Stimulated activated memory B cell treated with anti-CD40 and anti-IgM and Interleukin-4, amounts not matched to agents 10 μg/mL and 1 μg/mL and 100 μg/mL, for 72 hours (primary cell): ENCODE measurements at regions not wholly inside any gene's neighbourhood (a gene's known extent, or its start where the extent isn't known, plus 50 kb on each side); places are given as distances from the start of the nearest gene placed in this dataset.

Source experiments
- ATAC-seq: fragments of 150-1000 bp; cut with Tn5 transposase; 2 replicates; pipeline ENCODE4 v1.10.0; 2021
- H3K27ac Mint-ChIP-seq: one replicate; pipeline ENCODE4 v1.8.0; 2022; ENCODE audit warnings: mild to moderate bottlenecking, mixed read lengths
- H3K27me3 Mint-ChIP-seq: one replicate; pipeline ENCODE4 v1.8.0; 2022; ENCODE audit warnings: mixed read lengths
- H3K36me3 Mint-ChIP-seq: one replicate; pipeline ENCODE4 v1.8.0; 2022; ENCODE audit warnings: mixed read lengths
- H3K4me1 Mint-ChIP-seq: one replicate; pipeline ENCODE4 v1.8.0; 2022; ENCODE audit warnings: mixed read lengths
- H3K4me3 Mint-ChIP-seq: one replicate; pipeline ENCODE4 v1.8.0; 2022; ENCODE audit warnings: mild to moderate bottlenecking, moderate library complexity, mixed read lengths
- H3K9me3 Mint-ChIP-seq: one replicate; pipeline ENCODE4 v1.8.0; 2022; ENCODE audit warnings: mixed read lengths

- ATAC-seq, result no peak
- no peaks in the 10 kb centered on the region for H3K36me3 Mint-ChIP-seq
- no peak overlapping the region for H3K27ac Mint-ChIP-seq
- peaks cover 5% of the 10 kb centered on the region for H3K9me3 Mint-ChIP-seq
- no peaks in the 10 kb centered on the region for H3K4me1 Mint-ChIP-seq
- H3K27me3 Mint-ChIP-seq, result no peaks in the 10 kb centered on the region
- no peak overlapping the region for H3K4me3 Mint-ChIP-seq
These were observed 1324.6 kb downstream of the NSUN3 start for GRCh38 chr3:95387242-95388021.

- H3K27me3 Mint-ChIP-seq, result no peaks in the 10 kb centered on the region
- H3K27ac Mint-ChIP-seq, result no peak overlapping the region
- H3K4me1 Mint-ChIP-seq, result no peaks in the 10 kb centered on the region
- no peaks in the 10 kb centered on the region for H3K36me3 Mint-ChIP-seq
- ATAC-seq, result no peak
- H3K9me3 Mint-ChIP-seq, result peaks cover 2% of the 10 kb centered on the region
- H3K4me3 Mint-ChIP-seq, result no peak overlapping the region
These were observed 1327.0 kb downstream of the NSUN3 start for GRCh38 chr3:95389725-95390313.

- H3K4me1 Mint-ChIP-seq, result no peaks in the 10 kb centered on the region
- ATAC-seq, result no peak
- H3K27me3 Mint-ChIP-seq, result no peaks in the 10 kb centered on the region
- H3K27ac Mint-ChIP-seq, result no peak overlapping the region
- no peak overlapping the region for H3K4me3 Mint-ChIP-seq
- peaks cover 2% of the 10 kb centered on the region for H3K9me3 Mint-ChIP-seq
- no peaks in the 10 kb centered on the region for H3K36me3 Mint-ChIP-seq
These were observed 1331.4 kb downstream of the NSUN3 start for GRCh38 chr3:95394286-95394685.

- Mint-ChIP-seq H3K9me3 (peaks cover 3% of the 10 kb centered on the region), H3K36me3 (no peaks in the 10 kb centered on the region), H3K27ac (no peak overlapping the region), H3K4me3 (no peak overlapping the region), H3K27me3 (no peaks in the 10 kb centered on the region), H3K4me1 (no peaks in the 10 kb centered on the region)
- ATAC-seq, result no peak
These were observed 1336.7 kb downstream of the NSUN3 start for GRCh38 chr3:95399585-95399984.

- no peak for ATAC-seq
- Mint-ChIP-seq H3K4me1 (no peaks in the 10 kb centered on the region), H3K9me3 (peaks cover 3% of the 10 kb centered on the region), H3K36me3 (no peaks in the 10 kb centered on the region), H3K27me3 (no peaks in the 10 kb centered on the region), H3K4me3 (no peak overlapping the region), H3K27ac (no peak overlapping the region)
These were observed 1338.8 kb downstream of the NSUN3 start for GRCh38 chr3:95401693-95402092.

- H3K27ac Mint-ChIP-seq, result no peak overlapping the region
- peaks cover 7% of the 10 kb centered on the region for H3K9me3 Mint-ChIP-seq
- H3K27me3 Mint-ChIP-seq, result no peaks in the 10 kb centered on the region
- H3K4me1 Mint-ChIP-seq, result no peaks in the 10 kb centered on the region
- H3K4me3 Mint-ChIP-seq, result no peak overlapping the region
- ATAC-seq, result no peak
- H3K36me3 Mint-ChIP-seq, result no peaks in the 10 kb centered on the region
These were observed 1345.0 kb downstream of the NSUN3 start for GRCh38 chr3:95407709-95408463.

- ATAC-seq, result no peak
- no peaks in the 10 kb centered on the region for H3K27me3 Mint-ChIP-seq
- H3K4me3 Mint-ChIP-seq, result no peak overlapping the region
These were observed 1345.6 kb downstream of the NSUN3 start for GRCh38 chr3:95408464-95408862.

GRCh38 chr3:95418251-95418650 lies 1355.4 kb downstream of the NSUN3 start:
- Mint-ChIP-seq H3K36me3 (no peaks in the 10 kb centered on the region), H3K4me3 (no peak overlapping the region), H3K27ac (no peak overlapping the region), H3K27me3 (no peaks in the 10 kb centered on the region), H3K4me1 (no peaks in the 10 kb centered on the region), H3K9me3 (peaks cover 9% of the 10 kb centered on the region)
- peak; percentile 24 for ATAC-seq

More at GRCh38 chr3:95408464-95408862, 1345.6 kb downstream of the NSUN3 start:
- Mint-ChIP-seq H3K9me3 (peaks cover 7% of the 10 kb centered on the region), H3K36me3 (no peaks in the 10 kb centered on the region), H3K4me1 (no peaks in the 10 kb centered on the region), H3K27ac (no peak overlapping the region)

- Mint-ChIP-seq H3K4me3 (no peak overlapping the region), H3K9me3 (peaks cover 7% of the 10 kb centered on the region), H3K27me3 (no peaks in the 10 kb centered on the region), H3K27ac (no peak overlapping the region), H3K36me3 (no peaks in the 10 kb centered on the region), H3K4me1 (no peaks in the 10 kb centered on the region)
- ATAC-seq, result no peak
These were observed 1361.4 kb downstream of the NSUN3 start for GRCh38 chr3:95424279-95424678.

- Mint-ChIP-seq H3K4me3 (no peak overlapping the region), H3K9me3 (no peaks in the 10 kb centered on the region), H3K36me3 (no peaks in the 10 kb centered on the region), H3K27ac (no peak overlapping the region), H3K4me1 (no peaks in the 10 kb centered on the region), H3K27me3 (no peaks in the 10 kb centered on the region)
- no peak for ATAC-seq
These were observed 1371.6 kb downstream of the NSUN3 start for GRCh38 chr3:95434491-95434890.

- Mint-ChIP-seq H3K27ac (no peak overlapping the region), H3K27me3 (no peaks in the 10 kb centered on the region), H3K9me3 (no peaks in the 10 kb centered on the region), H3K4me3 (no peak overlapping the region), H3K4me1 (no peaks in the 10 kb centered on the region), H3K36me3 (no peaks in the 10 kb centered on the region)
- no peak for ATAC-seq
These were observed 1374.5 kb downstream of the NSUN3 start for GRCh38 chr3:95437409-95437808.

GRCh38 chr3:95438274-95438673 lies 1375.4 kb downstream of the NSUN3 start:
- Mint-ChIP-seq H3K36me3 (no peaks in the 10 kb centered on the region), H3K4me1 (no peaks in the 10 kb centered on the region), H3K27ac (no peak overlapping the region), H3K27me3 (no peaks in the 10 kb centered on the region), H3K9me3 (no peaks in the 10 kb centered on the region), H3K4me3 (no peak overlapping the region)
- no peak for ATAC-seq

- no peaks in the 10 kb centered on the region for H3K4me1 Mint-ChIP-seq
- ATAC-seq, result no peak
- H3K4me3 Mint-ChIP-seq, result no peak overlapping the region
- H3K27me3 Mint-ChIP-seq, result no peaks in the 10 kb centered on the region
- no peaks in the 10 kb centered on the region for H3K9me3 Mint-ChIP-seq
- H3K36me3 Mint-ChIP-seq, result no peaks in the 10 kb centered on the region
- H3K27ac Mint-ChIP-seq, result no peak overlapping the region
These were observed 1371.6 kb upstream of the EPHA6 start for GRCh38 chr3:95442766-95443165.

- no peak overlapping the region for H3K4me3 Mint-ChIP-seq
- no peaks in the 10 kb centered on the region for H3K4me1 Mint-ChIP-seq
- H3K27me3 Mint-ChIP-seq, result no peaks in the 10 kb centered on the region
- H3K9me3 Mint-ChIP-seq, result no peaks in the 10 kb centered on the region
- no peak for ATAC-seq
- H3K36me3 Mint-ChIP-seq, result no peaks in the 10 kb centered on the region
- no peak overlapping the region for H3K27ac Mint-ChIP-seq
These were observed 1364.6 kb upstream of the EPHA6 start for GRCh38 chr3:95449841-95450240.

GRCh38 chr3:95453242-95453641 lies 1361.2 kb upstream of the EPHA6 start:
- Mint-ChIP-seq H3K9me3 (no peaks in the 10 kb centered on the region), H3K4me1 (no peaks in the 10 kb centered on the region), H3K27me3 (no peaks in the 10 kb centered on the region), H3K27ac (no peak overlapping the region), H3K4me3 (no peak overlapping the region), H3K36me3 (no peaks in the 10 kb centered on the region)
- no peak for ATAC-seq

- no peaks in the 10 kb centered on the region for H3K9me3 Mint-ChIP-seq
- no peak for ATAC-seq
- H3K36me3 Mint-ChIP-seq, result no peaks in the 10 kb centered on the region
- no peaks in the 10 kb centered on the region for H3K4me1 Mint-ChIP-seq
- no peak overlapping the region for H3K4me3 Mint-ChIP-seq
- H3K27ac Mint-ChIP-seq, result no peak overlapping the region
- no peaks in the 10 kb centered on the region for H3K27me3 Mint-ChIP-seq
These were observed 1357.6 kb upstream of the EPHA6 start for GRCh38 chr3:95456835-95457234.
